ENCODE measurements at regions not wholly inside any gene's neighbourhood (a gene's known extent, or its start where the extent isn't known, plus 50 kb on each side); places are given as distances from the start of the nearest gene placed in this dataset.

DNA sequence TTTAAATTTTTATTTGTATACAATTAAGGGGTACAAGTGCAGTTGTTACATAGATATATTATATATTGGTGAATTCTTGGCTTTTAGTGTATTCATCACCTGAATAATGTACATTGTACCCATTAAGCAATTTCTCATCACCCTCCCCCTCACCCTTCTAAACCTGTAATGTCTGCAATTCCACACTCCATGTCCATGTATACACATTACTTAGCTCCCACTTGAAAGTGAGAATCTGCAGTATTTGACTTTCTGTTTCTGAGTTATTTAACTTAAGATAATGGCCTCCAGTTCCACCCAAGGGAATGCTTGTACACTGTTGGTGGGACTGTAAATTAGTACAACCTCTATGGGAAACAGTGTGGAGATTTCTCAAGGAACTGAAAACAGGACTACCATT lies 383.2 kb upstream of the KCNMB2 start:
- no peak for DNase-seq (ENCODE audit: low spot score)

DNA sequence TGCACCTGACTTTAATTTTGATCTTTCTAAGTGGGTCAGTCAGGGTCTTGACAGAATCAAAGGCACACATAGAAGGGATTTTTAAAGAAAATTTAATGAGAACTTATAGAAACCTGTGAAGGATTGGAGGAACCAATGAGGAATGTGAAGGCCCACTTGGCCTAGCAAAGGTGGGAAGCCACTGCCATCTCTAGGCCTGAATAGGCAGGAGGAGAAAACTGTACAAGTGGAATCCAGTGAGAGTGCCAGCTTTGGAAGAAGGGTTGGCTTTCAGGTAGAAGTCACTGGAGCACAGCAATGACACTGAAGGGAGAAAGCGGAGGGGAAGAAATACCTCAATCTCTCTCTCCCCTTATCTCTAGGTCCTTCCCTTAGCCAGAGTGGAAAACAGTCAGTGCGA lies 380.7 kb upstream of the KCNMB2 start:
- DNase-seq (ENCODE audit: low spot score) = no peak

DNA sequence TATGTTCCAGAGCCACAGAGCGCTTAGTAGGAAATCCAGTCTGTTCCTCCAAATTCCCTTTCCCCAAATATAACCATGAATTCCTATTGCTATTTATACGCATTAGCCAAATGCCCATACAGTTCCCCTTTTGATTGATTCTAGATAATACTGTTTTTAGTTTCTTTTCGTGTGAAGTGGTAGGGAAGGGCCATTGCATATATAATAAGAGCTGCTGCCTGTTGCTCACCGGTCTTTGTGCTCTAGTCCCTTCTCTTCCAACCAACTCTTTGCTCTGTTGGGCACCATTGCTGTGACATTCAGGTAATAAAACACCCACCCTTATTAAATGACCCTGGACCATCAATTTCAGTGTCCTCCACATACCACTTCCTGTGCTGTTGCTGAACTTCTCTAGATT lies 379.9 kb upstream of the KCNMB2 start:
- DNase-seq (ENCODE audit: low spot score) = no peak

DNA sequence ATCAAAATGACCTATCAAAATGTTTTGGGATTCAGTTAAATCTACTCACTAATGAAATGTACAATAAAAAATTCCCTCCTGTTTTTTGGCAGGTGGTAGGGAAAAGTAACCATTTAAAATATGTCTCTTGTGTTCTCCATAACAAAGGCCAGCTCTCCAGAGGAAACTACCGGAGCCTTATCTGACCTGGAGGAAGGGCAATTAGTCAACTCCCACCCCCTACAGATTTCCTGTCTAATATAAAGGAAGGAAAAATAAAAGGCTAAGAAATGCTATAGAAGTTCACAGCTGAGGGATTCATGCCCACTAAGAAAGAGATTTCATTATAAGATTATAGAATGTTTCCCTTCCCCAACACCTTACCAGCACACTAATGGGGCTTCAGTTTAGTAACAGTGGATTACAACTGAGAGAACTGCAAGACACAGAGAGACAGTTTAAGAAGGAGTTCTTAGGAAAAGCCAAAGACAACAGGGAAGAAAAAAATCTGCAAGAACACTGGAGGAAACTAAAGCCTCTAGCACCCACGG lies 376.5 kb upstream of the KCNMB2 start:
- no peak for DNase-seq (ENCODE audit: low spot score)

DNA sequence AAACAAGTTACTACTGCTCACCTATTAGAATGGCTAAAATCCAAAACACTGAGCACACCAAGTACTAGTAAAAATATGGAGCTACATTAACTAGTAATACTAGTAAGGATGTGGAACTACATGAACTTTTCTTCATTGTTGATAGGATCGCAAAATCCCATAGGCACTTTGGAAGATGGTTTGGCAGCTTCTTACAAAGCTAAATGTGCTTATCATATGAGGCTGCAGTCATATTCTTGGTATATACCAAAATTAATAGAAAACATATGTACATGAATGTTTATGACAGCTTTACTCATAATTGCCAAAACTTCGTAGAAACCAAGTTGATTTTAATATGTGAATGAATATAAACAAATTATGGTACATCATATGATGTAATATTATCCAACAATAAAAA lies 366.8 kb upstream of the KCNMB2 start:
- DNase-seq (ENCODE audit: low spot score) = no peak

DNA sequence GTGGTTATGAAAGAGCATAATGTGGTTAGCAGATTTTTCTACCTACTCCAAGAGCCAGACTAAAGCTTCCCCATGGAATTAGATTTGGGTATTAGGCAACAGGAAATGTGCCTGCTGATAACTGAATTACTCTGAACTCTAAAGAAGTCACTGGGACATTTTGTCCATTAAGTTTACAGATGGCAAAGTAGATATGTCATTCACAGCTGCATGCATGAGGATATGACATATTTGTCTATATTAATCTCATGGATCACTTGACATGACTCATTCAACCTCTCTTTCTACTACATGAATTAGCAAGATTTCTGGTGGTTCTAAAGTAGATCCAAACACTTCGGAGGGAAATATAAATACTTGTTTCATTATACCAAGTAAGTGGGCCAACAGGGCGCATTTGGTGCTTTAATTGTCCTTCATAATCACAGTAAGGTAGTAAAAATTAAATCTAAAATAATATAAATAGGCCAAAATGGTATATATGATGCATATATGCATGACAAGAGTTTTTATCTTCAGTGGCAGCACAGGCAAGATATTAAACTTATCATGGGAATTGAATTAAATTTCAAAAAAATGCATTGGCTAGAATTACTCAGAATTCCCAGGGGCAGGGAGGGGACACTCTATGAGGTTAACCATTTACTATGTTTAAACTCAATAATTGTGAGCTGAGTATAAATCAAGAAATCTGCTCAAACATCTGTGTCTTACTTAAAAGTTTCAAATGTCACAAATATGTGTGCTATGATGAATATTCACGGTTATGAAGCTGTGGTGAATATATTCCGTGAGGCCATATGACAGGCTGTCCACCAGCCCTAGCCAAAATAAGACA lies 365.3 kb upstream of the KCNMB2 start:
- no peak for DNase-seq (ENCODE audit: low spot score)

DNA sequence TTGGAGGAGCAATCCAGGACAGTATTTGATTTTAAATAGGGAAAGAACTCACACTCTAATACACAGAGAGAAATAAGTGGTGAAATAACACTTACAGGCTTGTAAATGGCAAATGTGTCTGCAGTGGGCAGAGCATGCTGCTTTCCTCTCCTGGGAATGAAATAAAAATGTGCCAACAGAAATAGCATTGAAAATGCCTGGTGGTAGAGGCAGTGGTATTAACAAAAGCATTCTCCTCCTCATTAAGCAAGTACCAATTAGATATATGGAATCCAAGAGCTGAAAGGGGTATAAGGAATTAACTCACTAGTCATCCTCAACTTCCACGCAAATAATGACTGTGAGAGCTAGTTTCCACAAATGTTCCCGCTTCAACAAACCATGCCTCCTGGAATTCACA lies 364.1 kb upstream of the KCNMB2 start:
- no peak for DNase-seq (ENCODE audit: low spot score)

DNA sequence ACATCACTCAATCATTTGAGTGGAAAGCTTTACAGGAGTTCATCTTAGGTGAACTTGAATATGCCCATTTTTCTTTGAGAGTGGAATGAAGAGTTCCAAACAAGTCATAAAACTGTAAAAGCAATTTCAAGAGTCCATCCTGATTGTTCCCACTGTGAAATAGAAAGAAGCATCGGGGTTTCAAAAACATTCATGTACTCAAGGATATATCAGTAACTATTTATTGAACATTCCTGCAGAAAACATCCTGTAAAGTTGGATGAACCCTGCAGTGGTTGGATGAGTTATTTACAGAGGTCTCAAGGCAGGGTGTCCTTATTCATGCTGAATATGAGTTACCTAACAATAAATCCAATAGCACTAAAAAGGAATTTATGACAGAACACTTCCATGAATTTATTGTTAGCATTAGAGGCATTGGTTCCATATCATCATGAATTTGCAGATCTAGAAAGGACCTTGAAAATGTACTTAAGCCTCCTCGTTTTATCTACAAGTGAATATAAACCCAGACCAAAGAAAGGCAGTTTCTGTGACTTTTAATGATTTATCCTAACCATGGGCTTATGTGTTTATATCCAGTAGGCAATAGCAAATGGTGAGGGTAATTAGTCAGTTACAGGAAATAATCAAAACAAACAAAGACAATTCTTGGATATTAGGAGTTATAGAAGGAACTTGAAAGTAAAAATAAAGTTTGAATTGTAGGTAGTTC lies 361.9 kb upstream of the KCNMB2 start:
- DNase-seq (ENCODE audit: low spot score) = no peak

DNA sequence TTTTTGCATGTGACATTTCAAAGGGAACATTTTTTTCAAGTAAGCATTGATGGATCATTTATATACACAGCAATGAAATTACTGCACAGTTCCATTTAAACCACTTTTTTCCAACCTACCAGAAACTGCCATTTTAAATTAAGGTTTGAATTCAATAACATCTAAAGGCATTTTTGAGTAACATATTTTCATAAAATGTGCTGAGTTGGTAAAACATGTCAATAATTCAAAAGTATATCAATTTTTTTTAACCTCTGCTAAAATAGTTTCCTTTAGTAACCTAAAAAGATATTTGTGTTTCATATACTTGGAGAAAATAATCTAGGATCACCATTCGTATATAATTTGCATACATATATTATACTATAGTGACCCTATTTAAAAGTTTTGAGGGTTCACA lies 355.1 kb upstream of the KCNMB2 start:
- no peak for DNase-seq (ENCODE audit: low spot score)

DNA sequence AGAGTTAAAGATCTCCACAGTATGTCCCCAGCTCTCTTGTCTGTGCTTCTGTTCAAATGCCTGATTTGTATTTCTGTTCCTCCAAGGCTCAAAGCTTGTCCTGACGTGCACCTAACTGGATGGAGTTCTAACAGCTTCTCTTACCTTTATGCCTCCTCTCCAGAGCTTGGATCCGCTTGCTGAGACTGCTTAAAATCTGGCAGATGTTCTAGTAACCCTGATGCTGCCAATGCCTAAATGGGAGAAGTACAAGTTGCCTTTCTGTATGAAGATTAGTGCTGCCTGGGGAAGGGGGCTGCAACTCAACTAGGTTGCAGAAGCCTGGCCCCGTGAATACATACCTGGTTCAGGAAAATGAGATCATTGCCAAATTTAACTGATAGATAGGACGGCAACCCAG lies 354.5 kb upstream of the KCNMB2 start:
- no peak for DNase-seq (ENCODE audit: low spot score)

DNA sequence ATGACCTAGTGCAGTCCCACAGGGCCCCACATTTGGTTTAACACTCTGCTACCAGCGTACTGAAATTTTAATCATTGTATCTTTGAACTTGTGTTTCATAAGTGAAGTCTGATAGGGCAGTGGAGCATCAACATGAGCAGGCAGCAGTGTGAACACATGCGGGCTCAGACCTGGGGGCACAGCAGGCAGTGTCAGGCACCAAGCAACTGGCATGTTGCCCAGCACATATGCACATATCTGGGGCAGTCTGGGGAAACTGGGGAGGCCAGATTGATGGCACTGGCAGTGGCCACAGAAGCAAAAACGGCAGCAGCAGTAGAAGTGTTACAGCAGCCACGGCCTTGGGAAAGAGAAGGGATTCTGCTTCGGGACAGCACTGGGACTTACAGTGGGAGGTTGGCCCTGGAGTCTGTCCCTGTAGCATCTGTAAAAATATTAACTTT lies 353.9 kb upstream of the KCNMB2 start:
- no peak for DNase-seq (ENCODE audit: low spot score)

DNA sequence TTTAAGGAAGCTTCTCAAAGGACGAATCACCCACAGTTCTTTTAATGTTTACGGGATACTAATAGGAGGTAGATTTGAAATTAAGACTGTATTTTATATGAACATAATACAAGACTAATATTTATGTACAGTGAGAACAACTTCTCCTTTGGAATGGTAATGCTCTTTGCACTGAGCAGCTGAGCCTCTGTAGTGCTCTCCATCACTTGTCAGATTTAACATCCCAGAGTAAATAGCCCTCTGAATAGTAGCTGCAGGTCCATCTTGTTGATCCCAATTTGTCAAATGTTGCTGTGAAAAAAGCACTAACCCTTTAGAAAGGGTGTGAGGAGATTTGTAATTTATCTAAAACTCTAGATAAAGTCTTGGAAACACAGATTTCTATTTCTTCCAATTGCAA lies 351.4 kb upstream of the KCNMB2 start:
- DNase-seq (ENCODE audit: low spot score) = no peak

DNA sequence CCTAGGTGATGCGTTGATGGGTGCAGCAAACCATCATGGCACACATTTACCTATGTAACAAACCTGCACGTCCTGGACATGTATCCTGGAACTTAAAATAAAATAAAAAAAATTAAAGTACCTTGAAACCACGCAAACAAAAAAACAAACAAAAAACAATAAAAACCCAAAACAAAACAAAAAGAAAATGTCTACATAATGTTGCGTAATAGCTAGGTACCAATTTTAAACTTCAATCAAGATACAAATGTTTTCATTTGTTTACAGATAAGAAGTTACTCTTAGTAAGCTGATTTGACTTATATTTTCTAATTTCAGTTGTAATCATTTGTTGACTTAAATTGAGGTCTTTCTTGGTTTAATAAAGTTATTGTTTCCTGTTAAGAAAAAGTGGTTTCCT lies 349.6 kb upstream of the KCNMB2 start:
- DNase-seq (ENCODE audit: low spot score) = no peak

DNA sequence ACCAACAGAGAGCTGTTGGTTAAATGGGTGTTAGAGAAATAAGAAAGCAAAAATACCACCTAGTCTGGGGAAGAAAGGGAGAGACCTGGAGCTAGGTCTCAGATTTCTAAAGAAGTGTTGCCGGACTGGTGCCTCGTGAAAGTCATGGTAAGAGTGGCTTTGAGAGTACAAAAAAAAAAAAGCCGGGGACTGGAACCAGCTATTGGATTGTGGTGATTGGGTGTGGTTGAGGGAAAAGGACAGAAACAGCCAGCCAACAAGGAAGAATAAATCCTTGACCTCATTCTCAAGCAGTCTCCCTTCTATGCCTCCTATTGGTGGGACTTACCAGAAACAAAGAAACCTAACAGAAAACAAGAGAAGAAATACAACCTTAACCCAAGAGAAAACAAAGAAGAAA lies 346.4 kb upstream of the KCNMB2 start:
- no peak for DNase-seq (ENCODE audit: low spot score)

DNA sequence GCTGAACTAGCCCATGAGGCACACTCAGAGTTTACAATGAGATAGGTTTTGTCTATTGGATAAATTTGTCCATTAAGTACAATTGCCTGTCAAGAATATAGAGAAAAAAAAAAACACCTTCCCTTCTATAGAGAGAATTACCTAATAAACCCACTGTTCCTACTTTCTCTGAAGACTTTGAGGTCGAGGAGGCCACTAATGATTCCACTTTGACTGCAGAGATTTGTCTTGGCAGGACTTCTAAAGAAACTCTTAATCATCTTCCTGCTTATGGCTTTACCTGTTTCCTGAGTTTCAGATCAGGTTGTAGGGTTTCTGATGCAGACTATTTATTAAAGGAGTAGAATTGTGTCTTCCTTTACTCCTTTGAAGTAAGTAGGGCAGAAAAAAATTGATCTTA lies 342.4 kb upstream of the KCNMB2 start:
- DNase-seq (ENCODE audit: low spot score) = peak; percentile 7

DNA sequence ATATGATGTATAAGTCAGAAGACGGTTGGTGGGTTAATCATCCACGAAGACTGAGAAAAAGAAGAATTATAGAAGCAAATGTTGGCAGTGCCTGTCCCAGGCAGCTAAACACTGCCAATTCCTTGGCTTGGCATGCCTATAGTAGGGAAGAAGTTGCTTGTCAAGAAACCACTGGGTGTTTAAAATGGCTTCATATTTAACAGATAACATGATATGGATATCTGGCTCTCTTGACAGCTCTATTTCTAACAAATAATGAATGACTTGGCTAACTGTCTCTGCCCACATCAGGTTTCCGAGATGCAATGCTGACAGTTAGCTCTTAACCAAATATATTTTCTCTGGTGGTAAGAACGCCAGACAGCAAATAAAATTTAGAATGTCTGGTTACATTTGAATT lies 341.7 kb upstream of the KCNMB2 start:
- no peak for DNase-seq (ENCODE audit: low spot score)

DNA sequence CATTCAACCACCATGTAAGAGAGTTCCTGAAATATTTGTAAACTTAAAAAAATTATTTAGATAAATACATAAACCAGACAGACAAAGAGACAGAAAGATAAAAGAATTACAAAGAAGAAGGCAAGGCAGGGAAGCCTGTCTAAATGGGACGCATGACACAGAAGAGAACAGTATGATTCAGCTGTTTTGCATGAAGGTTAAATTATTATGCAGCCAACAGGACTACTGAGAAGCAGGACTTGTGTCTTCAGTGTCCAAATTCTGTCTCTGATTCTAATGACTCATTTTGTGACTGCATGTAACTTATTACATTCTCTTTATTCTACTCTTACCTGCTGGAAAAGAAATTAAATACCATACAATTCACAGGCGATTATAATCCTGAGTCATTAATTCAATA lies 340.4 kb upstream of the KCNMB2 start:
- no peak for DNase-seq (ENCODE audit: low spot score)

DNA sequence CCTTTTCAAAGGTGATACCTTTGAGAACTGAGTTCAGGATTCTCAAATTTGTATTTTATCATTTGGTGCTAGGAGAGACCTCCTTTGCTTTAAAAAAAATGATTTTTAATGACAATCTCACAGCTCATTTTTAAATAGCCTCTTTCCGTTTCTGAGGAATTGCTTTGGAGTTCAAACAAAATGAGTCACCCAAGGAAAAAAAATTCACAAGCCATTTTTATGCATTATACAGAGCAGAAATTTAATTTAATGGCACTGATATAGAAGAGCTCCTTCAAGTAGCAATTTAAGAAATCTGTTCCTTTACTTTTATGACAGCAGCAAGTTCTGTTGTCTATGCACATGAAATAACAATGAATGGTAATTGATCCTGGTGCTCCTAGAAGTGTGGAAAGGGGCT lies 337.9 kb upstream of the KCNMB2 start:
- no peak for DNase-seq (ENCODE audit: low spot score)

DNA sequence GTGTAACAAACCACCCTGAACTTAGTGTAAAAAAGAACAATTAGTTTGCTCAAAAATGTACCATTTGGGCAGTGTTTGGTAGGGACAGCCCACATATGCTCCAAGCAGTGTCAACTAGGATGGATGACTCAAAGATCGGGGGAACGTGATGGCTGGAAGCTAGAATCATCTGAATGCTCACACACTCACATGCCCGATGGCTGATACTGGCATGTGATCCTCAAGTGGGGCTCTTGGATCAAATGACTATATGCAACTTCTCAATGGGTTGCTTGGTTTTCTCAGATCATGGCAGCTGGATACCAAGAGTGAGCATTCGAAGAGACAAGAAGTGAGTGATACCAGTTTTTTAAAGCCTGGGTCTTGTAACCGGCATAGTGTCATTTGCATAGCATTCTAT lies 335.9 kb upstream of the KCNMB2 start:
- DNase-seq (ENCODE audit: low spot score) = no peak

DNA sequence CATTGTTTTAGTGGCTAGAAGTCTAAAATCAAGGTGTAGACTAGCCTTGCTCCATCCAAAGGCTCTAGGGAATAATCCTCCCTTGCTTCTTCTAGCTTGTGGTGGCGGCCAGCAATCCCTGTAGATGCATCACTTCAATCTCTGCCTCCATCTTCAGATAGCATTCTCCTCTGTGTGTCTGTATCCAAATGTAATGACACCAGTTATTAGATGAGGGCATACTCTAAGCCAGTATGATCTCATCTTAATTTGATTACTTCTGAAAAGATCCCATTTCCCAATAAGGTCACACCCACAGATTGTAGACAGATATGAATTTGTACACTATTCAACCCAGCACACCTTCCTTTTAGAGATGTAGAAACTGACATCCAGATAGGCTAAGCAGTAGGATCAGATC lies 334.5 kb upstream of the KCNMB2 start:
- no peak for DNase-seq (ENCODE audit: low spot score)

DNA sequence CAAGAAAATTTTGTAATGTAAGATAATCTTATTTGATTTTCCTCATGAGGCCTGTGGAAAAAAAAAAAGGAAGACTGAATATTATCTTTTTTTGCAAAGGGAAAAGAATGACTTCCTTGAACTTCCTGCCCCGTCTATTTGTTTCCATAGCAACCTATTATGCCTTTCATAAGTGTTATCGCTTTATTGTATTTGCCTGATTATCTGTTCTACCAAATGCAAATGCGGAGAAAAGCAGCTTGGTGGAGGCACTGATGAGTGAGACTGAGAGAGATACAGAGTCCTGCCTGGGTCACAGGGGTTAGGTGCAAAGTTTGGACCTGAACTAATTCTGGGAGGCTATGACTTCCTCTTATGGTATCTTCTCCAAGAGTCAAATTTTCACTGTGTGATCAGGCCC lies 334.0 kb upstream of the KCNMB2 start:
- no peak for DNase-seq (ENCODE audit: low spot score)

DNA sequence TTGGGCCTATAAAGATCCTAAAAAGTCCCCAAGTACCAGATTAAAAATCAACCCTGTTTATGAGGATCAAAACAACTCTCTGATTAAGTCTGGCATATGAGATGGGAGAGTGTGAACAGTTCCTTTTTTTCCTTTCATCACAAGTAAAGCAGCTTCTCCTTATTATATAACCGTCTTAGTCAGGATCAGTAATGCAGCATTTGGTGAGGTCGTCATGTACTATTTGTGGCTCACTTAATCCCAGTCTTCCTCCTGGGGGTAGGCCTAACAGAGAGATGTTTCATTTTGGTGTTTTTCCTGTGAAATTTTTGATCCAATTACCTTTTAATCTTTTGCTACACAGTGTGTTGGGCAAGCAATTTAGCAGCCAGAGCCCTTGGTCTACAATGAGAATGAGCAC lies 333.1 kb upstream of the KCNMB2 start:
- no peak for DNase-seq (ENCODE audit: low spot score)

DNA sequence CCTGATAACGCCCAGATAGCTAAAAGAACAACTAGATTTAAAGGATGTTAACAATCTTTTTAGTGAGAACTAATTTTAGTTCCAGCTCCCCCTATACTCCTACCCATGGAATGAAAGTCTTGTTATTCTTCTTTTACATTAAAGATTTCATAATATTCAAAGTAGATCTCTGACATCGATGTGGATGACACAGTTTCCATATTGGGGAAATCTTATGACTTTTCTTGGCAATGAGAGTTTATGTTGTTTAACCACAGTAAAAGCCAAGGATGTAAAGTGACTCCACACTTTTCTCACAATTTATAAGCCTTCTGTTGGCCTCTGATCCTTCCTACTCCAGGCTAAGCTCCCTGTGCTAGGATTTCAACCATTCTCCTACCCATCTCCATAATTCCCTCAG lies 332.6 kb upstream of the KCNMB2 start:
- DNase-seq (ENCODE audit: low spot score) = no peak

DNA sequence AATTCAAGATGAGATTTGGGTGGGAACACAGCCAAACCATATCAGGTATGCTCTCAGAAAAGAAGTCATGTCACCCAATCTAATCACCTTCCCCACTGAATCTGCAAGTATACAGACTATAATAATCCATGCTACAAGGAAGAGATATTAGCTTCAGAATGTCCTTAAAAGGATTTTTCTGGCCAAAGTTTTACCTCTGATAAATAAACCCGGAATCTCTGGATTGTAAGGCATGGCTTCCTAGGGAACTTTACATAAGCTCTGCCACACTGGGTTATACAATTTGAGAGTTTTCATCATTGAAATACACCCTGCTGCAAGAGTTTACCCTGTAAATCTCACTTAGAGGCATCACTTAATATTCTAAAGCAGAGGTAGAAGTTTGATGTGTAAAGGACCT lies 330.5 kb upstream of the KCNMB2 start:
- DNase-seq (ENCODE audit: low spot score) = no peak

All from CD4-positive, alpha-beta T cell treated with Interleukin-2 at 100 ng/mL for 4 hours (primary cell).